ENCODE measurements at regions not wholly inside any gene's neighbourhood (a gene's known extent, or its start where the extent isn't known, plus 50 kb on each side); places are given as distances from the start of the nearest gene placed in this dataset.

DNA sequence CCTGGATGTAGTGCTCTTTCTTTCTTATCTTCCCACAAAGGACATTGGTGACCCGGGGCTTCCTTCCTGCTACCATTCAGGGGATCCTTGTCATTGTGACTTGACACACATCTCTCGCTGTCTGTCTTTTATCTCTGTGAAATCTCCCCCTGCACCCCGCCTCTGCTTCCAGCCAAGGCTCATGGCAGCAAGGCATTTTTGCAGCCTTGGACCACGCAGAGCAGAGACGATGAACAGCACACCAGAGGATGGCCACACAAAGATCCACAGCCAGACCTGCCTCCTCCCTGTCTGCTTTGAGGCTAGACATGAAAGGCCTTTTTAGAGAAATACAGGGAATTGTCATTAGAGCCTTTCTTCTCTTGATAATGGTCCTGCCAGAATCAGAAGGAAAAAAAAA is 549.1 kb downstream of the CDK5RAP2 start:
- TF ChIP-seq, protein P1, sequence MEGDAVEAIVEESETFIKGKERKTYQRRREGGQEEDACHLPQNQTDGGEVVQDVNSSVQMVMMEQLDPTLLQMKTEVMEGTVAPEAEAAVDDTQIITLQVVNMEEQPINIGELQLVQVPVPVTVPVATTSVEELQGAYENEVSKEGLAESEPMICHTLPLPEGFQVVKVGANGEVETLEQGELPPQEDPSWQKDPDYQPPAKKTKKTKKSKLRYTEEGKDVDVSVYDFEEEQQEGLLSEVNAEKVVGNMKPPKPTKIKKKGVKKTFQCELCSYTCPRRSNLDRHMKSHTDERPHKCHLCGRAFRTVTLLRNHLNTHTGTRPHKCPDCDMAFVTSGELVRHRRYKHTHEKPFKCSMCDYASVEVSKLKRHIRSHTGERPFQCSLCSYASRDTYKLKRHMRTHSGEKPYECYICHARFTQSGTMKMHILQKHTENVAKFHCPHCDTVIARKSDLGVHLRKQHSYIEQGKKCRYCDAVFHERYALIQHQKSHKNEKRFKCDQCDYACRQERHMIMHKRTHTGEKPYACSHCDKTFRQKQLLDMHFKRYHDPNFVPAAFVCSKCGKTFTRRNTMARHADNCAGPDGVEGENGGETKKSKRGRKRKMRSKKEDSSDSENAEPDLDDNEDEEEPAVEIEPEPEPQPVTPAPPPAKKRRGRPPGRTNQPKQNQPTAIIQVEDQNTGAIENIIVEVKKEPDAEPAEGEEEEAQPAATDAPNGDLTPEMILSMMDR (IDR thresholded peaks at IDR 0.05): no peak
- no peak for TF ChIP-seq POLR2A (IDR thresholded peaks at IDR 0.05)
